ENCODE measurements at regions not wholly inside any gene's neighbourhood (a gene's known extent, or its start where the extent isn't known, plus 50 kb on each side); places are given as distances from the start of the nearest gene placed in this dataset.
"Not testable (repeated sequence)": the region's sequence is repeated elsewhere in the genome, so short reads cannot be mapped to it uniquely, and the experiment has no call there.

GRCh38 chr6:169858293-169858934 is 107.0 kb downstream of the ERMARD start:
- Histone ChIP-seq H2BK15ac (ENCODE audit: low read depth, poor library complexity, severe bottlenecking) (no peak overlapping the region), H3K14ac (ENCODE audit: low read length in 2 of 2) (no peak overlapping the region), H3K9ac (ENCODE audit: low read length) (no peak overlapping the region), H3K4me3 (ENCODE audit: insufficient read depth in 1 of 2, low read depth in 1 of 2, low read length in 2 of 2) (no peak overlapping the region), H2BK5ac (ENCODE audit: low read depth, low read length, poor library complexity, severe bottlenecking) (no peak overlapping the region), H3K23ac (ENCODE audit: low read length in 2 of 2) (no peak overlapping the region), H3K18ac (ENCODE audit: low read depth in 1 of 2, low read length in 2 of 2) (no peak overlapping the region), H3K4ac (ENCODE audit: low read depth in 1 of 2, low read length in 2 of 2) (no peak overlapping the region), H3K4me2 (ENCODE audit: low read length, poor library complexity, severe bottlenecking) (no peak overlapping the region), H2AK5ac (ENCODE audit: low read length, severe bottlenecking) (no peak overlapping the region), H2BK12ac (ENCODE audit: low read length in 2 of 2) (no peak overlapping the region), H2BK120ac (ENCODE audit: low read depth, low read length) (no peak overlapping the region), H3K9me3 (ENCODE audit: control insufficient read depth, low read length) (no peaks in the 10 kb centered on the region), H3K27me3 (ENCODE audit: control insufficient read depth in 1 of 2, insufficient read depth in 1 of 2, low read length in 2 of 2) (no peaks in the 10 kb centered on the region), H3K27ac (ENCODE audit: low read length, poor library complexity, severe bottlenecking) (no peak overlapping the region), H2AFZ (ENCODE audit: low read depth, low read length) (no peak overlapping the region), H3K79me1 (replicated peaks; ENCODE audit: low read length, poor library complexity, severe bottlenecking) (no peaks in the 10 kb centered on the region), H3K36me3 (ENCODE audit: control insufficient read depth in 1 of 2, insufficient read depth in 2 of 2, low read depth in 1 of 2, low read length in 2 of 2) (no peaks in the 10 kb centered on the region), H4K8ac (ENCODE audit: low read length) (no peak overlapping the region), H3K4me1 (ENCODE audit: control insufficient read depth, insufficient read depth, low read depth, low read length) (no peaks in the 10 kb centered on the region), H4K91ac (ENCODE audit: low read length) (no peak overlapping the region)
- WGBS, result 95% methylated on average over 17 of the region's 17 CpGs
- no peak for DNase-seq

DNA sequence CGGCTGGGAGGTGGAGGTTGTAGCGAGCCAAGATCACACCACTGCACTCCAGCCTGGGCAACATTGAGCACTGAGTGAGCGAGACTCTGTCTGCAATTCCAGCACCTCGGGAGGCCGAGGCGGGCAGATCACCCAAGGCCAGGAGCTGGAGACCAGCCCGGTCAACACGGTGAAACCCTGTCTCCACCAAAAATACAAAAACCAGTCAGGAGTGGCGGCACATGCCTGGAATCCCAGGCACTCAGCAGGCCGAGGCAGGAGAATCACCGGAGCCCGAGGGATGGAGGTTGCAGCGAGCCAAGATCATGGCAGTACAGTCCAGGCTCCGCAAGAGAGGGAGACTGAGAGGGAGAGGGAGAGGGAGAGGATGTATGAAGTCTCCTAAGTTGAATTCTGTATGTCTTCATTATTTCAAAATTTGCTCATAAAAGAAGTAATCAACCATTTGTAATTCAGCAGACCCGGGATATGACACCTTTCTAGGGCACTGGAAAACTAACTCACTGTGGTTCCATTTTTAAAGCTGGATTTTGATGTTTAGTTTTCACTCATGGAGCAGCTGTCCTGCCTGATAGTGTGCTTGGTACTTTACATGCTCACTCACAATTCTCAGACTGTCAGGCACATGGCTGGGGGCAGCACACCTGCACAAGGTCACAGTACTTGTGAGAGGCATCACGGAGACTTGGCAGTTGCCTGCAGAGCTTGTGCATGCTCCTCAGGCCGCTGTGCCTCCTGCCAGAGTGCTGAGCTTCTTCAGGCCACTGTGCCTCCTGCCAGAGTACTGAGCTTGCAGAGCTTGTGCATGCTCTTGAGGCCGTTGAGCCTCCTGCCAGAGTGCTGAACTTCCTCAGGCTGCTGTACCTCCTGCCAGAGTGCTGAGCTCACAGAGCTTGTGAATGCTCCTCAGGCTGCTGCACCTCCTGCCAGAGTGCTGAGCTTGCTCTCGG is 106.2 kb downstream of the ERMARD start:
- Histone ChIP-seq H4K91ac (ENCODE audit: low read length) (no peak overlapping the region), H2BK15ac (ENCODE audit: low read depth, poor library complexity, severe bottlenecking) (no peak overlapping the region), H2AFZ (ENCODE audit: low read depth, low read length) (no peak overlapping the region), H2AK5ac (ENCODE audit: low read length, severe bottlenecking) (no peak overlapping the region), H3K9me3 (ENCODE audit: control insufficient read depth, low read length) (no peaks in the 10 kb centered on the region), H3K18ac (ENCODE audit: low read depth in 1 of 2, low read length in 2 of 2) (no peak overlapping the region), H3K4me3 (ENCODE audit: insufficient read depth in 1 of 2, low read depth in 1 of 2, low read length in 2 of 2) (no peak overlapping the region), H2BK5ac (ENCODE audit: low read depth, low read length, poor library complexity, severe bottlenecking) (no peak overlapping the region), H2BK120ac (ENCODE audit: low read depth, low read length) (no peak overlapping the region), H3K14ac (ENCODE audit: low read length in 2 of 2) (no peak overlapping the region), H3K4ac (ENCODE audit: low read depth in 1 of 2, low read length in 2 of 2) (no peak overlapping the region), H3K27me3 (ENCODE audit: control insufficient read depth in 1 of 2, insufficient read depth in 1 of 2, low read length in 2 of 2) (no peaks in the 10 kb centered on the region), H3K4me2 (ENCODE audit: low read length, poor library complexity, severe bottlenecking) (no peak overlapping the region), H3K27ac (ENCODE audit: low read length, poor library complexity, severe bottlenecking) (no peak overlapping the region), H2BK12ac (ENCODE audit: low read length in 2 of 2) (no peak overlapping the region), H3K4me1 (ENCODE audit: control insufficient read depth, insufficient read depth, low read depth, low read length) (no peaks in the 10 kb centered on the region), H3K79me1 (replicated peaks; ENCODE audit: low read length, poor library complexity, severe bottlenecking) (no peaks in the 10 kb centered on the region), H3K9ac (ENCODE audit: low read length) (no peak overlapping the region), H4K8ac (ENCODE audit: low read length) (no peak overlapping the region), H3K36me3 (ENCODE audit: control insufficient read depth in 1 of 2, insufficient read depth in 2 of 2, low read depth in 1 of 2, low read length in 2 of 2) (no peaks in the 10 kb centered on the region), H3K23ac (ENCODE audit: low read length in 2 of 2) (no peak overlapping the region)
- no peak for DNase-seq
- WGBS, result 85% methylated on average over 16 of the region's 19 CpGs

DNA sequence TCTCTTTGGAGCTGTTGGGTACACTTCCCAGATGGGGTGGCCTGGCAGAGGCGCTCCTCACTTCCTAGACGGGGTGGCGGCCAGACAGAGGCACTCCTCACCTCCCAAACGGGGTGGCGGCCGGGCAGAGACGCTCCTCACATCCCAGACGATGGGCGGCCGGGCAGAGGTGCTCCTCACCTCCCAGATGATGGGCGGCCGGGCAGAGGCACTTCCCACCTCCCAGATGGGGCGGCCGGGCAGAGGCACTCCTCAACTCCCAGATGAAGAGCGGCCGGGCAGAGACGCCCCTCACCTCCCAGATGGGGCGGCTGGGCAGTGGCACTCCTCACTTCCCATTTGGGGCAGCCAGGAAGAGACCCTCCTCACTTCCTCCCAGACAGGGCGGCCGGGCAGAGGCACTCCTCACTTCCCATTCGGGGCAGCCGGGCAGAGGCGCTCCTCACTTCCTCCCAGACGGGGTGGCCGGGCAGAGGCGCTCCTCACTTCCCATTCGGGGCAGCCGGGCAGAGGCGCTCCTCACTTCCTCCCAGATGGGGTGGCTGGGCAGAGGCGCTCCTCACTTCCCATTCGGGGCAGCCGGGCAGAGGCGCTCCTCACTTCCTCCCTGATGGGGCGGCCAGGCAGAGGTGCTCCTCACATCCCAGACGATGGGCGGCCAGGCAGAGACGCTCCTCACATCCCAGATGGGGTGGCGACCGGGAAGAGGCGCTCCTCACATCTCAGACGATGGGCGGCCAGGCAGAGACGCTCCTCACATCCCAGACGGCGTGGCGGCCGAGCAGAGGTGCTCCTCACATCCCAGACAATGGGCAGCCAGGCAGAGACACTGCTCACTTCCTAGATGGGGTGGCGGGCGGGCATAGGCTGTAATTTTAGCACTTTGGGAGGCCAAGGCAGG is 105.3 kb downstream of the ERMARD start:
- not testable (repeated sequence) for H2BK15ac ChIP-seq (ENCODE audit: low read depth, poor library complexity, severe bottlenecking); H2AFZ ChIP-seq (ENCODE audit: low read depth, low read length); DNase-seq; H2AK5ac ChIP-seq (ENCODE audit: low read length, severe bottlenecking); H2BK5ac ChIP-seq (ENCODE audit: low read depth, low read length, poor library complexity, severe bottlenecking); H3K4ac ChIP-seq (ENCODE audit: low read depth in 1 of 2, low read length in 2 of 2); H3K9ac ChIP-seq (ENCODE audit: low read length); H3K4me3 ChIP-seq (ENCODE audit: insufficient read depth in 1 of 2, low read depth in 1 of 2, low read length in 2 of 2); H2BK12ac ChIP-seq (ENCODE audit: low read length in 2 of 2); H4K91ac ChIP-seq (ENCODE audit: low read length); H3K27me3 ChIP-seq (ENCODE audit: control insufficient read depth in 1 of 2, insufficient read depth in 1 of 2, low read length in 2 of 2); H3K4me2 ChIP-seq (ENCODE audit: low read length, poor library complexity, severe bottlenecking); H3K9me3 ChIP-seq (ENCODE audit: control insufficient read depth, low read length); H3K27ac ChIP-seq (ENCODE audit: low read length, poor library complexity, severe bottlenecking); H3K36me3 ChIP-seq (ENCODE audit: control insufficient read depth in 1 of 2, insufficient read depth in 2 of 2, low read depth in 1 of 2, low read length in 2 of 2); H3K14ac ChIP-seq (ENCODE audit: low read length in 2 of 2); H2BK120ac ChIP-seq (ENCODE audit: low read depth, low read length); H4K8ac ChIP-seq (ENCODE audit: low read length); H3K23ac ChIP-seq (ENCODE audit: low read length in 2 of 2); H3K79me1 ChIP-seq (replicated peaks; ENCODE audit: low read length, poor library complexity, severe bottlenecking); H3K4me1 ChIP-seq (ENCODE audit: control insufficient read depth, insufficient read depth, low read depth, low read length); H3K18ac ChIP-seq (ENCODE audit: low read depth in 1 of 2, low read length in 2 of 2)
- 91% methylated on average over 49 of the region's 49 CpGs for WGBS

GRCh38 chr6:169854813-169855212 is 103.4 kb downstream of the ERMARD start:
- Histone ChIP-seq H3K9ac (ENCODE audit: low read length) (no peak overlapping the region), H2AK5ac (ENCODE audit: low read length, severe bottlenecking) (no peak overlapping the region)
- WGBS, result 82% methylated on average over 3 of the region's 4 CpGs

More at GRCh38 chr6:169854813-169855212, 103.4 kb downstream of the ERMARD start:
- H3K27ac ChIP-seq (ENCODE audit: low read length, poor library complexity, severe bottlenecking), result no peak overlapping the region
- no peak overlapping the region for H3K4ac ChIP-seq (ENCODE audit: low read depth in 1 of 2, low read length in 2 of 2)
- no peak overlapping the region for H2BK15ac ChIP-seq (ENCODE audit: low read depth, poor library complexity, severe bottlenecking)
- H2BK12ac ChIP-seq (ENCODE audit: low read length in 2 of 2), result no peak overlapping the region
- no peak for DNase-seq
- H3K79me1 ChIP-seq (replicated peaks; ENCODE audit: low read length, poor library complexity, severe bottlenecking), result no peaks in the 10 kb centered on the region
- no peaks in the 10 kb centered on the region for H3K4me1 ChIP-seq (ENCODE audit: control insufficient read depth, insufficient read depth, low read depth, low read length)
- no peak overlapping the region for H3K14ac ChIP-seq (ENCODE audit: low read length in 2 of 2)
- no peak overlapping the region for H4K91ac ChIP-seq (ENCODE audit: low read length)
- no peak overlapping the region for H3K18ac ChIP-seq (ENCODE audit: low read depth in 1 of 2, low read length in 2 of 2)
- H3K4me2 ChIP-seq (ENCODE audit: low read length, poor library complexity, severe bottlenecking), result no peak overlapping the region
- H2BK5ac ChIP-seq (ENCODE audit: low read depth, low read length, poor library complexity, severe bottlenecking), result no peak overlapping the region
- H2AFZ ChIP-seq (ENCODE audit: low read depth, low read length), result no peak overlapping the region
- no peaks in the 10 kb centered on the region for H3K27me3 ChIP-seq (ENCODE audit: control insufficient read depth in 1 of 2, insufficient read depth in 1 of 2, low read length in 2 of 2)
- no peak overlapping the region for H3K23ac ChIP-seq (ENCODE audit: low read length in 2 of 2)
- H3K4me3 ChIP-seq (ENCODE audit: insufficient read depth in 1 of 2, low read depth in 1 of 2, low read length in 2 of 2), result no peak overlapping the region
- H2BK120ac ChIP-seq (ENCODE audit: low read depth, low read length), result no peak overlapping the region
- H3K9me3 ChIP-seq (ENCODE audit: control insufficient read depth, low read length), result no peaks in the 10 kb centered on the region
- no peaks in the 10 kb centered on the region for H3K36me3 ChIP-seq (ENCODE audit: control insufficient read depth in 1 of 2, insufficient read depth in 2 of 2, low read depth in 1 of 2, low read length in 2 of 2)
- no peak overlapping the region for H4K8ac ChIP-seq (ENCODE audit: low read length)

Measured in mesenchymal stem cell (in vitro differentiated cells and primary cell).